ENCODE measurements at regions not wholly inside any gene's neighbourhood (a gene's known extent, or its start where the extent isn't known, plus 50 kb on each side); places are given as distances from the start of the nearest gene placed in this dataset.

DNA sequence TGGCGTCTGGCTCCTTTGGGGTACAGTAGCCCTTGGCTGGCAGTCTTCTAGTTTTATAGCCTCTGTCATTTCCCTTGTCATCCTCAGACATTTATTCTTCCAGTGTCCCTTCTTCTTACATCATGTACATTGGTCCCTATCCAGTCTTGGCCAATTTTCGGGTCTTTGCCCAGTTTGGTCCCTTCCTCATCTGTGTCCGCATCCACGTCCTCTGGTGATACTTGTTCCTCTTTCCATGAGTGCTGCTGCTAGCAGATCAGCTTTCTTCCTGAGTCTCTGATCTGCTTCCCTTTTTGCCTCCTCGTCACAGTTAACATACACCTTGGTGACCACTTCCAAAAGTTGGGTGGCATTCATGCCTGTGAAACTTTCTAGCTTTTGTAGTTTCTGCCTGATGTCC lies 86.2 kb upstream of the GPR6 start:
- intact Hi-C loops (cut with DNase I), result no loop called here
- TF ChIP-seq, protein P1, sequence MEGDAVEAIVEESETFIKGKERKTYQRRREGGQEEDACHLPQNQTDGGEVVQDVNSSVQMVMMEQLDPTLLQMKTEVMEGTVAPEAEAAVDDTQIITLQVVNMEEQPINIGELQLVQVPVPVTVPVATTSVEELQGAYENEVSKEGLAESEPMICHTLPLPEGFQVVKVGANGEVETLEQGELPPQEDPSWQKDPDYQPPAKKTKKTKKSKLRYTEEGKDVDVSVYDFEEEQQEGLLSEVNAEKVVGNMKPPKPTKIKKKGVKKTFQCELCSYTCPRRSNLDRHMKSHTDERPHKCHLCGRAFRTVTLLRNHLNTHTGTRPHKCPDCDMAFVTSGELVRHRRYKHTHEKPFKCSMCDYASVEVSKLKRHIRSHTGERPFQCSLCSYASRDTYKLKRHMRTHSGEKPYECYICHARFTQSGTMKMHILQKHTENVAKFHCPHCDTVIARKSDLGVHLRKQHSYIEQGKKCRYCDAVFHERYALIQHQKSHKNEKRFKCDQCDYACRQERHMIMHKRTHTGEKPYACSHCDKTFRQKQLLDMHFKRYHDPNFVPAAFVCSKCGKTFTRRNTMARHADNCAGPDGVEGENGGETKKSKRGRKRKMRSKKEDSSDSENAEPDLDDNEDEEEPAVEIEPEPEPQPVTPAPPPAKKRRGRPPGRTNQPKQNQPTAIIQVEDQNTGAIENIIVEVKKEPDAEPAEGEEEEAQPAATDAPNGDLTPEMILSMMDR (IDR thresholded peaks at IDR 0.05), result no peak
- H3K36me3 ChIP-seq, result no peaks in the 10 kb centered on the region
- ATAC-seq, result peak; percentile 52 to 73
- peak overlapping the region; percentile 73 for H3K27ac ChIP-seq
- H3K9me3 ChIP-seq, result no peaks in the 10 kb centered on the region
- H3K27me3 ChIP-seq (ENCODE audit: low read depth), result no peaks in the 10 kb centered on the region
- no peak overlapping the region for H3K4me3 ChIP-seq
- peaks cover 18% of the 10 kb centered on the region for H3K4me1 ChIP-seq
- no peak for DNase-seq

DNA sequence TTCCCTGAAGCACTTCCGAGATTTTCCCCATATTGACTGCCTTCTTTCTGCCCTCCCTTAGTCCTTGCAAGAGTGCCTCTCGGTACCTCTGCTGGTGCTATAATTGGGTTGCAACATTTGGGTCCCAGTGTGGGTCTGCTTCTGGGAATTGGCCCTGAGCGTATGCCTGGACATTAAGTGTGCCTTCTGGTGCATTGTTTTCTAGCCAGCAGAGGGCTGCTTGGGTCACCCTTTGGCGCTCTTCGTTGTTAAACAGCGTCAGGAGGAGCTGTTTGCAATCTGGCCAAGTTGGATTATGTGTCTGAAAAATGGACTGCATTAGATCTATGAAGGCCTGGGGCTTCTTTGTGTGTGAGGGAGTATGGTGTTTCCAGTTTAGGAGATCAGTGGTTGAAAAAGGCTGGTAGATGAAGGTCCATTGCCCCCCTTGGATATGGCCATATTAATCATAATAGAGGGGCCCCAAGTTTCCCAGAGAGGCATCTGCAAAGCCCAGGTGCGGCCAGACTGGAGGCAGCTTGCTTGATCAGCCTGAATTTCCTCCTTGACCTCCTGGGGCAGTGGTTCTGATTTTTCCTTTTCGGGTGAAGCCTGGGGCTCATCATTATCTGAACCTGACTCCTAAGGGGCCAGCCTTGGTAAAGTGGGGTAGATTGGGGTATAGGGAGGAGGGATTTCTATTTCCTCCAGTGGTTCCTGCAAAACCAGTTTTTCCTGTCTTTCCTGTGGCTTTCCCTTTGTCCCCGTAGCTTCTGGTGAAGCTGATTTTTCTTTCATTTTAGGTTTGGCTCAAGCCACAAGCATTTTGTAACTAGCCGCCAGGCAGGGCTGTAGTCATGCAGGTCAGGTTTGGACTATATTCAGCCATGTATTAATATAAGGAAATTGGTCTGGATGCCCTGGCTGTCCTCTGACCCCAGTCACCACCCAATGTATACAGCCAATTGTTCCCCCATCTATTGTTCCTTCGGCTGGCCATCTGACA lies 85.4 kb upstream of the GPR6 start:
- Histone ChIP-seq H3K36me3 (no peaks in the 10 kb centered on the region), H3K27me3 (ENCODE audit: low read depth) (no peaks in the 10 kb centered on the region), H3K27ac (peak overlapping the region; percentile 73), H3K9me3 (no peaks in the 10 kb centered on the region), H3K4me3 (no peak overlapping the region), H3K4me1 (peaks cover 18% of the 10 kb centered on the region)
- TF ChIP-seq, protein P1 (IDR thresholded peaks at IDR 0.05), result no peak
- intact Hi-C loops (cut with DNase I), result no loop called here
- ATAC-seq, result peak; percentile 52 to 83
- DNase-seq, result peak; percentile 52

DNA sequence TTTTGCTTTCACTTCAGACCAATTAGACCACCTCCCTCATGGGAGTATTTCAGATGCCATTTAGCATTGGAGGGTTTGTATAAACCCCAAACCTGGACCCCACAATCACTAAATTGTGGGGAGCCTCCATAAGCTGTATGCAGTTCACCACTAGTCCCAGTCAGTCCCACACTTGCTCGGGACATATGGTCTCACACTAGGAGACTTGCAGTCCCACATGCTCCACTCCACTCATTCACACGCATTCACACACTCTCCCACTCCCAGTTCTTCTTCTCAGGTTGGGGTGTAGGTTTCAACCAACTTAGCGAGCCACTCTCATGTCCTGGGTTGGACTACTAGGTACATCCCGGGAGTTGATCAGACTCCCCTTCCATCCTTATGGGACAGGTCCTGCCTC lies 84.5 kb upstream of the GPR6 start:
- H3K27me3 ChIP-seq (ENCODE audit: low read depth), result no peaks in the 10 kb centered on the region
- no peaks in the 10 kb centered on the region for H3K36me3 ChIP-seq
- TF ChIP-seq, protein P1 (IDR thresholded peaks at IDR 0.05), result no peak
- H3K4me1 ChIP-seq, result peaks cover 18% of the 10 kb centered on the region
- DNase-seq (no peak), ATAC-seq (peak in 1 of 2 donors; percentile 37)
- intact Hi-C loops (cut with DNase I), result no loop called here
- H3K9me3 ChIP-seq, result no peaks in the 10 kb centered on the region
- H3K27ac ChIP-seq, result peak overlapping the region; percentile 73
- H3K4me3 ChIP-seq, result no peak overlapping the region

DNA sequence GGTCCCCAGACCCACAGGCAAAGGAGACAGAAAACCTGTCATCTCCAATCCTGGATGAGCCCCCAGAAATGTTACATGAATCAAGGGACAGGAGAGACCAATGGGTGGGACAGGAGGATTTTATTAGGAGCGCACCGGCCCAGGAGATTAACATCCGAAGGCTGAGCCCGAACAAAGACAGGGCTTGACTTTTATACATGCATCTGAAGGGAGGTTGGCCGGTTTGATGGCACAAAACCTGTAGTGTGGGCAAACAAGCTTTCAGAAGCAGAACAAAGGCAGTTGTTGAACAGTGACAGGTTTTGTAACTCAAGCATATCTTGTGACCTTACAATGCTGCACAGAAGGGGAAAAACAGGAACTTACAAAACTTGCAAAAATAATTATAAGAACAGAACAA lies 83.9 kb upstream of the GPR6 start:
- intact Hi-C loops (cut with DNase I), result no loop called here
- ATAC-seq, result peak; percentile 55 to 61

DNA sequence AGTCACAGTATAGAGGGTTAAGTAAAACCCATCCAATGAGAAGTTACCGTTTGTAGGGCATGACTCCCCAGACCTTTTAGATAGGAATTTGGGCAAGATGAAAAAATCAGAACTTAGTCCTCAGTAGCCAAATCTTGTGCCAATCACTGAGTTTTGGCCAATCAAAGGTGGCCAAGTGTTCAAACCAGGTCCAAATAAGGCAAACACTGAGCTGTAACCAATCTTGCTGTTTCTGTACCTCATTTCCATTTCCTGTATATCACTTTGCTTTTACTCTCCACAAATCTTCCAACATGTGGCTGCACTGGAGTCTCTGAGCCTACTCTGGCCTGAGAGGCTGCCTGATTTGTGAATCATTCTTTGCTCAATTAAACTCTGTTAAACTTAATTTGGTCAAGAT lies 81.8 kb upstream of the GPR6 start:
- TF ChIP-seq, protein P1 (IDR thresholded peaks at IDR 0.05), result no peak
- no peak overlapping the region for H3K27ac ChIP-seq
- no peaks in the 10 kb centered on the region for H3K9me3 ChIP-seq
- H3K4me3 ChIP-seq, result no peak overlapping the region
- H3K36me3 ChIP-seq, result no peaks in the 10 kb centered on the region
- no peaks in the 10 kb centered on the region for H3K27me3 ChIP-seq (ENCODE audit: low read depth)
- ATAC-seq (no peak), DNase-seq (no peak)
- intact Hi-C loops (cut with DNase I), result no loop called here
- peaks cover 18% of the 10 kb centered on the region for H3K4me1 ChIP-seq

More for the DNA sequence above, 83.9 kb upstream of the GPR6 start:
- Histone ChIP-seq H3K36me3 (no peaks in the 10 kb centered on the region), H3K9me3 (no peaks in the 10 kb centered on the region), H3K4me3 (no peak overlapping the region), H3K4me1 (peaks cover 18% of the 10 kb centered on the region), H3K27me3 (ENCODE audit: low read depth) (no peaks in the 10 kb centered on the region), H3K27ac (peak overlapping the region; percentile 73)
- no peak for DNase-seq
- TF ChIP-seq, protein P1 (IDR thresholded peaks at IDR 0.05), result no peak
